ENCODE measurements at regions not wholly inside any gene's neighbourhood (a gene's known extent, or its start where the extent isn't known, plus 50 kb on each side); places are given as distances from the start of the nearest gene placed in this dataset.

DNA sequence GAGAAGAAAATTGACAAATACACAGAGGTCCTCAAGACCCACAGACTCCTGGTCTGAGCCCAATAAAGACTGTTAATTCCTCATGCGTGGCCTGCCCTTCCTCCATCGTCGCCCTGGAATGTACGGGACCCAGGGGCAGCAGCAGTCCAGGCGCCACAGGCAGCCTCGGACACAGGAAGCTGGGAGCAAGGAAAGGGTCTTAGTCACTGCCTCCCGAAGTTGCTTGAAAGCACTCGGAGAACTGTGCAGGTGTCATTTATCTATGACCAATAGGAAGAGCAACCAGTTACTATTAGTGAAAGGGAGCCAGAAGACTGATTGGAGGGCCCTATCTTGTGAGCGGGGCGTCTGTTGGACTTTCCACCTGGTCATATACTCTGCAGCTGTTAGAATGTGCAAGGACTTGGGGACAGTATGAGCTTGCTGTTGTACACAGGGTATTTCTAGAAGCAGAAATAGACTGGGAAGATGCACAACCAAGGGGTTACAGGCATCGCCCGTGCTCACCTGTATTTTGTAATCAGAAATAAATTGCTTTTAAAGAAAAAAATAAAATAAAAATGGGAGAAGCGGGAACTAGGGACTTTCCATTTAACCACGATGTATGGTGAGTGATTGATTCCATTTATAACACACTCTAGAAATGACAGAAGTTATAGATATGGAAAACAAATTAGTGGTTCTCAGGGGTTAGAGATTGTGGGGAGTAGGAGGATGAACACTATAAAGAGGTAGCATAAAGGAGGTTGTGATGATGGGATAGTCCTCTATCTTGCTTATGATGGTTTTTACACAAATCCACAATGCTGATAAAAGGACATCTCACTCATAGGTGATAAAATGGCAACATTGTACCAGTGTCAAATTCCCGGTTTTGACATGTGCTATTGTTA lies 244.7 kb downstream of the MRPL39 start:
- ATAC-seq (no peak), DNase-seq (no peak)
- Histone ChIP-seq H3K4me3 (no peak overlapping the region), H3K27me3 (no peaks in the 10 kb centered on the region), H3K4me1 (no peaks in the 10 kb centered on the region), H3K36me3 (no peaks in the 10 kb centered on the region), H3K9me3 (no peaks in the 10 kb centered on the region), H3K27ac (no peak overlapping the region)
- intact Hi-C loops (cut with DNase I) = no loop called here
- no peak for TF ChIP-seq POLR2A (IDR thresholded peaks at IDR 0.05)
- TF ChIP-seq, protein P1, sequence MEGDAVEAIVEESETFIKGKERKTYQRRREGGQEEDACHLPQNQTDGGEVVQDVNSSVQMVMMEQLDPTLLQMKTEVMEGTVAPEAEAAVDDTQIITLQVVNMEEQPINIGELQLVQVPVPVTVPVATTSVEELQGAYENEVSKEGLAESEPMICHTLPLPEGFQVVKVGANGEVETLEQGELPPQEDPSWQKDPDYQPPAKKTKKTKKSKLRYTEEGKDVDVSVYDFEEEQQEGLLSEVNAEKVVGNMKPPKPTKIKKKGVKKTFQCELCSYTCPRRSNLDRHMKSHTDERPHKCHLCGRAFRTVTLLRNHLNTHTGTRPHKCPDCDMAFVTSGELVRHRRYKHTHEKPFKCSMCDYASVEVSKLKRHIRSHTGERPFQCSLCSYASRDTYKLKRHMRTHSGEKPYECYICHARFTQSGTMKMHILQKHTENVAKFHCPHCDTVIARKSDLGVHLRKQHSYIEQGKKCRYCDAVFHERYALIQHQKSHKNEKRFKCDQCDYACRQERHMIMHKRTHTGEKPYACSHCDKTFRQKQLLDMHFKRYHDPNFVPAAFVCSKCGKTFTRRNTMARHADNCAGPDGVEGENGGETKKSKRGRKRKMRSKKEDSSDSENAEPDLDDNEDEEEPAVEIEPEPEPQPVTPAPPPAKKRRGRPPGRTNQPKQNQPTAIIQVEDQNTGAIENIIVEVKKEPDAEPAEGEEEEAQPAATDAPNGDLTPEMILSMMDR (IDR thresholded peaks at IDR 0.05) = no peak
- WGBS (ENCODE audit: insufficient coverage, low coverage, low lambda C conversion rate, missing lambda C conversion rate) = 63% methylated on average over 13 of the region's 15 CpGs

DNA sequence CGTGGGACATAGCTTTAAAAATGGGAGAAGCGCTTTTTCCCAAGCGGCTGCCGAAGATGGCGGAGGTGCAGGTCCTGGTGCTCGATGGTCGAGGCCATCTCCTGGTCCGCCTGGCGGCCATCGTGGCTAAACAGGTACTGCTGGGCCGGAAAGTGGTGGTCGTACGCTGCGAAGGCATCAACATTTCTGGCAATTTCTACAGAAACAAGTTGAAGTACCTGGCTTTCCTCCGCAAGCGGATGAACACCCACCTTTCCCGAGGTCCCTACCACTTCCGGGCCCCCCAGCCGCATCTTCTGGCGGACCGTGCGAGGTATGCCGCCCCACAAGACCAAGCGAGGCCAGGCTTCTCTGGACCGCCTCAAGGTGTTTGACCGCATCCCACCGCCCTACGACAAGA lies 245.5 kb downstream of the MRPL39 start:
- 75% methylated on average over 8 of the region's 28 CpGs for WGBS (ENCODE audit: insufficient coverage, low coverage, low lambda C conversion rate, missing lambda C conversion rate)

GRCh38 chr21:25361097-25361496 lies 246.2 kb downstream of the MRPL39 start:
- Histone ChIP-seq H3K27ac (no peak overlapping the region), H3K27me3 (no peaks in the 10 kb centered on the region), H3K4me1 (no peaks in the 10 kb centered on the region), H3K36me3 (no peaks in the 10 kb centered on the region), H3K4me3 (no peak overlapping the region), H3K9me3 (no peaks in the 10 kb centered on the region)
- WGBS (ENCODE audit: insufficient coverage, low coverage, low lambda C conversion rate, missing lambda C conversion rate) = 20% methylated on average over 1 of the region's 1 CpG
- DNase-seq (no peak), ATAC-seq (no peak)
- TF ChIP-seq POLR2A (IDR thresholded peaks at IDR 0.05) = no peak
- TF ChIP-seq, protein P1 (IDR thresholded peaks at IDR 0.05) = no peak
- intact Hi-C loops (cut with DNase I) = no loop called here

More for the DNA sequence above, 245.5 kb downstream of the MRPL39 start:
- ATAC-seq = no peak
- Histone ChIP-seq H3K27ac (no peak overlapping the region), H3K4me1 (no peaks in the 10 kb centered on the region), H3K4me3 (no peak overlapping the region), H3K36me3 (no peaks in the 10 kb centered on the region), H3K9me3 (no peaks in the 10 kb centered on the region), H3K27me3 (no peaks in the 10 kb centered on the region)
- no peak for DNase-seq
- TF ChIP-seq, protein P1 (IDR thresholded peaks at IDR 0.05) = no peak
- TF ChIP-seq POLR2A (IDR thresholded peaks at IDR 0.05) = no peak
- intact Hi-C loops (cut with DNase I) = no loop called here

DNA sequence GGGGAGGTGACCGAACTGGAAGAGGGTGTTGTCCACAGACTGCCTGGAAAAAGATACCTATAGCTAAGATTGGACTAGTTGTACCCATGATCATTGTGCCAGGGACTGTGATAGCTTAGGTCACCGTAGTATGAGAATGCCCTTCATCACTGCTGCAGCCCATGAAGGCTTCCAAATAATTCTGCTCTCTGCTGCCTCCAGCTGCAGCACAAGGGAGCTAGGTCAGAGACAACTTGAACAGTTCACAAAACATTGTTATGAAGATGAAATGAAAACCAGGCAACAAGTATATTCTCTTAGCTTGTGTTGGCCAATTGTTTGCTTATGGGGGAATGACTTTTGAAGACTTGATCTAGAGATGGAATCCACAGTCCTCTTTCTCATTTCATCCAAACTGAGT lies 246.7 kb downstream of the MRPL39 start:
- WGBS (ENCODE audit: insufficient coverage, low coverage, low lambda C conversion rate, missing lambda C conversion rate) = 54% methylated on average over 2 of the region's 2 CpGs
- no peak for ATAC-seq

More for the DNA sequence above, 246.7 kb downstream of the MRPL39 start:
- no peaks in the 10 kb centered on the region for H3K36me3 ChIP-seq
- intact Hi-C loops (cut with DNase I) = no loop called here
- H3K4me1 ChIP-seq = no peaks in the 10 kb centered on the region
- H3K27ac ChIP-seq = no peak overlapping the region
- H3K9me3 ChIP-seq = no peaks in the 10 kb centered on the region
- no peaks in the 10 kb centered on the region for H3K27me3 ChIP-seq
- TF ChIP-seq, protein P1 (IDR thresholded peaks at IDR 0.05) = no peak
- no peak for TF ChIP-seq POLR2A (IDR thresholded peaks at IDR 0.05)
- no peak overlapping the region for H3K4me3 ChIP-seq
- DNase-seq = no peak
